HCT116 (cell line): ENCODE measurements at regions not wholly inside any gene's neighbourhood (a gene's known extent, or its start where the extent isn't known, plus 50 kb on each side); places are given as distances from the start of the nearest gene placed in this dataset.

Experiments used
- CTCF ChIP-seq, 3 experiments: fragments of 200-600 bp in 1 of 3; sonication (generic) in 1 of 3; IDR thresholded peaks in 2 of 3; conservative IDR thresholded peaks in 1 of 3; 2 replicates each; pipeline ENCODE4 v1.5.1; 2012 to 2017; ENCODE audit warnings: low read depth in 2 of 3, low read length in 2 of 3, antibody characterized with exemption in 1 of 3, borderline replicate concordance in 1 of 3, control low read depth in 1 of 3, mild to moderate bottlenecking in 1 of 3, mixed read lengths in 1 of 3, mixed run types in 1 of 3, moderate library complexity in 1 of 3; ENCODE audit not compliant: insufficient read depth in 1 of 3
- ZNF274 ChIP-seq: fragments of 200-500 bp; sonication (Bioruptor generic); IDR thresholded peaks from 2 replicates; pipeline ENCODE4 v1.6.1; 2014; ENCODE audit warnings: mild to moderate bottlenecking, low read depth, low read length, inconsistent platforms
- TF ChIP-seq, protein P1 (sequence below): IDR thresholded peaks from 2 replicates; pipeline ENCODE4 v1.6.1; 2012; ENCODE audit warnings: low read depth

DNA sequence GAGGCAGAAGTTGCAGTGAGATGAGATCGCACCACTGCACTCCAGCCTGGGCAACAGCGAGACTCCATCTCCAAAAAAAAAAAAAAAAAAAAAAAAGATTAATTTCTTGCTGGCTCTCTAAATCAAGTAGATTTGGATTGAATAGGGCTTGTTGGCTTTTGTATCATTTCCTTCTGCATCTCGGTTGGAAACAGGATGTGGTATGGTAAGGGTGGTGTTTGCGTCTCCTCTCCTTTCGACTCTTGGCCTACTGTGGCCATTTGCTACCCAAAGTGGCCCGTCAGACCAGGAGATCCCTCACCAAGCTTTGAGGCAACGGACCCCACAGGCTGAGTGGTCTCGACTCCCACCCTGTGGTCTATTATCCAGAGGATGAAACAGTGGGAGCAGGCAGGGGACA, 168.0 kb upstream of the IRX3 start:
- TF ChIP-seq CTCF (IDR thresholded peaks at IDR 0.05 in 2 of 3, conservative IDR thresholded peaks at IDR 0.05 in 1 of 3; ENCODE audit: borderline replicate concordance in 1 of 3, insufficient read depth in 1 of 3, low read depth in 2 of 3, low read length in 2 of 3) = no peak
- no peak for TF ChIP-seq ZNF274
- TF ChIP-seq, protein P1, sequence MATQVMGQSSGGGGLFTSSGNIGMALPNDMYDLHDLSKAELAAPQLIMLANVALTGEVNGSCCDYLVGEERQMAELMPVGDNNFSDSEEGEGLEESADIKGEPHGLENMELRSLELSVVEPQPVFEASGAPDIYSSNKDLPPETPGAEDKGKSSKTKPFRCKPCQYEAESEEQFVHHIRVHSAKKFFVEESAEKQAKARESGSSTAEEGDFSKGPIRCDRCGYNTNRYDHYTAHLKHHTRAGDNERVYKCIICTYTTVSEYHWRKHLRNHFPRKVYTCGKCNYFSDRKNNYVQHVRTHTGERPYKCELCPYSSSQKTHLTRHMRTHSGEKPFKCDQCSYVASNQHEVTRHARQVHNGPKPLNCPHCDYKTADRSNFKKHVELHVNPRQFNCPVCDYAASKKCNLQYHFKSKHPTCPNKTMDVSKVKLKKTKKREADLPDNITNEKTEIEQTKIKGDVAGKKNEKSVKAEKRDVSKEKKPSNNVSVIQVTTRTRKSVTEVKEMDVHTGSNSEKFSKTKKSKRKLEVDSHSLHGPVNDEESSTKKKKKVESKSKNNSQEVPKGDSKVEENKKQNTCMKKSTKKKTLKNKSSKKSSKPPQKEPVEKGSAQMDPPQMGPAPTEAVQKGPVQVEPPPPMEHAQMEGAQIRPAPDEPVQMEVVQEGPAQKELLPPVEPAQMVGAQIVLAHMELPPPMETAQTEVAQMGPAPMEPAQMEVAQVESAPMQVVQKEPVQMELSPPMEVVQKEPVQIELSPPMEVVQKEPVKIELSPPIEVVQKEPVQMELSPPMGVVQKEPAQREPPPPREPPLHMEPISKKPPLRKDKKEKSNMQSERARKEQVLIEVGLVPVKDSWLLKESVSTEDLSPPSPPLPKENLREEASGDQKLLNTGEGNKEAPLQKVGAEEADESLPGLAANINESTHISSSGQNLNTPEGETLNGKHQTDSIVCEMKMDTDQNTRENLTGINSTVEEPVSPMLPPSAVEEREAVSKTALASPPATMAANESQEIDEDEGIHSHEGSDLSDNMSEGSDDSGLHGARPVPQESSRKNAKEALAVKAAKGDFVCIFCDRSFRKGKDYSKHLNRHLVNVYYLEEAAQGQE = no peak
